GM19238 (cell line): ENCODE measurements at regions not wholly inside any gene's neighbourhood (a gene's known extent, or its start where the extent isn't known, plus 50 kb on each side); places are given as distances from the start of the nearest gene placed in this dataset.

Experiments used
- DNase-seq: peaks from one replicate; pipeline ENCODE4 v3.0.0; 2011; ENCODE audit warnings: low spot score; ENCODE audit not compliant: insufficient read length

DNA sequence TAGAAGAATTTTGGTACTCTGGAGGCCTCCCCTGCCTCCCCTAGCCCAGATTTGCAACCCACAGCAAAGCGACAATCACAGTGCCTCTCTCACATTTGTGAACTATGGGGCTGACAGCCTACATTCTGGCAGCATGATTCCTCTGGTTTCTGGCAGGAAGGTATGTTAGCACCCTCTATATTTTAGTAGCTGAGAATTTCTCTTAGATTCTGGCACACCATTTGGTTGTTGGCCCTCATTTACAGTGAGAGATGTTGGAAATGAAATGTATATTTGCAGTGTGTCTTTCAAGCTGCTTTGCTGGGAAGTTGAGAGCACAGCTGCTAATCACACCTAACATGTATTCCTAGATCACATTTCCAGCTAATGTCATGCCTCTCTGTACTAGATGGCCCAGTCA is 735.0 kb downstream of the FGF9 start:
- DNase-seq: no peak

DNA sequence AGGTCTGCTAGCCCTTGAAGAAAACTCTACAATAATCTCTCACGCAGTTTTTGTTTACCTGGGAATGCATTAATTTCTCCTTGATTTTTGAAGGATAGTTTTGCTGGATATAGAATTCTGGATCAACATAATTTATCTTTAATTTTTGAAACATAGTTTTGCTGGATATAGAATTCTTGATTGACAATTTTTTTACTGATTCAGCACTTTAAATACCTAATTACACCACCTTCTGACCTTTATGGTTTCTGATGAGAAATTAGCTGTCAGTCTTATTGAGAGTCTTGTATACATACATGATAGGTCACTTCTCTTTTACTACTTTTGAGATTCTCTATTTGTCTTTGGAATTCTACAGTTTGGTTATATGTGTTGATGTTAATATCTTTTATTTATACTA is 741.6 kb downstream of the FGF9 start:
- no peak for DNase-seq

DNA sequence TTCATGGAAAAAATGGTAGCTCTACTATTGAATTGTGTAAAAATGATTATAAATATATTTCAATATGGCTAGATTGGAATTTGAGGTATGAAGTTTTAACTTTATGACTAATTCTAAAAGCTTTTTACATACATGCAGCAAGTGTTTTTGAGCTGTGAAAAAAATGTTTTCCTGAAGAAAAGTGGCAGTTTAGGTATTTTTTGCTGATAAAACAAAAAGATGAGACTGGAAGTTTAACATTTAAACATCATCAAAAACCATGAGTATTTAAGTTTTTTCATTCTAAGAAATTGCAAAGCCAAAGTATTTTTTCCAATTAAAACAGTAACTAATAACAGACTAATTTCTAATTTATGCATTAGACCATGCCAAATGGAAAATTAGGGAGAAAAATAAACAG is 751.1 kb downstream of the FGF9 start:
- no peak for DNase-seq

DNA sequence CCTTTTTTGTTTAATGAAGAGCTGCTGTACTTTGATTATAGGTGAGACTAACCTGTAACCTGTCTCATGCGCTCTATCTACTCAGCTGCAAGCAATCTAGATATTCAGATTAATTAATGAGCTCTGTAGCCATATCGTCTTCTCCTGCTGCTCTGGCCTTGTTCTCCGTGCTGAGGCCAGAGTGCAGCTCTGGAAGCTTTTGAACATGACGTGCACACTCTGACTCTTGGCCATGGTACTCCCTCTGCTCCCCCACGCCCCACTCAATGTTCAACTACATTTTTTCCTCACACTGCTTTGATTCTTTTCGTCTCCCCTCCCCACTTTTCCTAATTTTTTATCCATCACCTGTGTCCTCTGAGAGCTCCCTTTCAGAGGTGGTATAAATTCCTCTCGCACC is 751.8 kb downstream of the FGF9 start:
- no peak for DNase-seq

DNA sequence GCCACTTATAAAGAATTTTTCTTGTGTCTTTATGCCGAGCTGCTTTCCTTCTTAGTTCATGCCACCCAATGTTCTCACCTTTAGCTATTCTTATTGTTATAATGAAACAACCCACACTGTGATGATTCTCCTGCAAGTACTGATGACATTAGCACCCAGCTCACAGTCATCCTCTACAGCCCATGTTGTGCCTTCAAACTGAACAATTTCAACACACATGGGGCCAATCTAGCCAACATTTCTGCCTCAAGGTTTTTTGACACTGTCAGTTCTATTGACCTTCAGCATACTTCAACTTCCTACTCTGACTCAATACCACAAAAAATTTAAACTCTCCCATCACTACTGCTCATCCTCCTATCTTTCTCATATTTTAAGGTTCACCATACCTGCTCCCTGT is 752.4 kb downstream of the FGF9 start:
- DNase-seq: no peak

DNA sequence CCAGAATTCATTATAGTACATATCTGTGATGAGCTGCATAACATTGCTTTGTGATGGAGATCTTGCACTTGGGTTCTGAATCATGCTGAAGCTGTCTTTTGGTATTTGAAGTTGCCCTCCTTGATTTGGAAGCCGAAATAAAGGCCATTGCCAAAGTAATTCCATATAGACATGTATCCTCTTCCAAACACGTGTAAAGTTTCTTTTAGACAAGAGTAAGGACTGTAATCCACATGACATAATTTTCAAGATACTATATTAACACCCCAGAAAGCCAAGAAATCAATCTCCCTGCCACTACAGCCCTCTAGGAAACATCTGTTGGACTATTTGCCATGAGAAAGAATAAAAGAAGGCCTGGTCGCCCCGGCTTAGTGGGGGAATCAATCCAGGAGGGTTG is 754.2 kb downstream of the FGF9 start:
- no peak for DNase-seq

DNA sequence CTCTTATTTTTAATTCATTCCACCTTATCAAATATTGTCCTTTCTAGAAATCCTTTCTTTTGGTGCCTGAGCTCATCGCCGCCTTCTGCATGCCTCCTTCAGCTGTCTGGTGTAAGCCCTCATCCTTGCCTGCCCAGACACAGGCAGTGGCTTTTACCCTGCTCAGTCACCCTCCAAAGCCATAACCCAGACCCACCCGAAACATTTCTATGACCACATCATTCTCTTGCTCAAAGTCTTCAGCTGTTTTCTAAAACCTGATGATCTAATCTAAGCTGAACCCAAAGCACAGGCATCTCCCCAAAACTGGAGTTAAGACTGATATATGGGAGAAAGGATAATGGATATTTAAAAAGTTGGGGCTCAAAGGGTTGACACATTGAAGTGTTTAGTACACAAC is 753.7 kb upstream of the SGCG start:
- no peak for DNase-seq

DNA sequence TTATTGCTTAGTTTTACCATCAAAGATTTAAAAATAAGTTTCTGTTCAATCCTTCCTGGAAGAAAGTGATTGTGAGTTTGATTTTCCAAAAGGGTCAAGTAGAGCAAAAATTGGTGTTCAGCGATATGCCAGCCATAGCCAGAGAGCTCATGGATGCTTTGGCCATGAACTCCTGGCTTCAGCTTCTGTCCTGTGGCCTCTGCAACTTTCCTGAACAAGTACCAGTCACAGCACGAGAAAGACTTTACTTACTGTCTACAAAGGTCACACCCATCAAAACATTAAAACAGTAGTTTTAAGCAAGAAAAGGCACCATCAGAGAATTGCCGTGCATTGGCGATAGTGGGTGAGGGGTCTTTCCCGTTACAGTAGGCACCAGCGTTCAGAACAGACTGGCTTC is 753.0 kb upstream of the SGCG start:
- DNase-seq: no peak

DNA sequence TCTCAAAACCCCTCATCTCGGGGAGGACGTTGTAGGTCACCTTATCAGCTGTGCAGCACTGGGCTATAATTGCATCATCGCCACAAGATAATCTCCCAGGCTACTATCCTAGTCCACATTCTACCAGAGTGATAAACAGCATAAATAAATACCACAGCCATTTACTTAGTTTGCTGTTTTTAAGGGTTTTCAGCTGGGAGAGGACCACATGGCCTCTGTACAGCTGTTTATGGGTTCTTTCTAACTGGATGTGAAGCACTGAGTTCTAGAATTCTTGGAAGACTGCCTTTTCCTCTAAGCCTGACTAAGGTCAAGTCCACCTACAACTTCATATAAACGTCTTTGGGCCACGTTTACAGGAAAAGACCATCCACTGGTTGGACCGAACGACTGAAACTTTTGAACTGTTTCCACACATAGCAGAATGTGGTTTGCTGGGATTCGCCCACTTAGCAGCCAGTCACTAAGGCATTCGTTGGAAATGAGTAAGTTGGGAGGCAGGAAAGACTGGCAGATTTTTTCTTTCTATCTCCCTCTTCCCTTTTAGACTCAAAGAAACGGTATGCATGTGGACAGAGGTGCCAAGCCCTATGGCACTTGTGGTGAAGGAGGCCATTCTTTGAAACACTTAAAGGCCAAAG is 752.5 kb upstream of the SGCG start:
- DNase-seq: no peak

DNA sequence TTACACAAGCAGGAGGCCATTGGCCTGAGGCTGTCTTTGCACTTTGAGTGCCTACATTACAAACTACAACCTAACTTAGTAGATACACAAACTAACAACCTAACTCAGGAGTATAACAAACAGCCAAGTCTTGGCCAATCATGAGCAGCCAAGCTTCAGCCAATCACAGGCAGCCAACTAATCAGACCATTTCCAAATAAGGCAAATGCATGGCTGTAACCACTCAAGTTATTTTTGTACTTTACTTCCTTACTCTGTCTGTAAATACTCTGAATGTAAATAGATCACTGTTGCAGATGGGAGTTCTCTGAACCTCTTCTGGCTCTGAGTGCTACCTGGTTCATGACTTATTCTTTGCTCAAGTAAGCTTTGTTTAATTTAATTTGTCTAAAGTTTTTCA is 748.1 kb upstream of the SGCG start:
- no peak for DNase-seq

DNA sequence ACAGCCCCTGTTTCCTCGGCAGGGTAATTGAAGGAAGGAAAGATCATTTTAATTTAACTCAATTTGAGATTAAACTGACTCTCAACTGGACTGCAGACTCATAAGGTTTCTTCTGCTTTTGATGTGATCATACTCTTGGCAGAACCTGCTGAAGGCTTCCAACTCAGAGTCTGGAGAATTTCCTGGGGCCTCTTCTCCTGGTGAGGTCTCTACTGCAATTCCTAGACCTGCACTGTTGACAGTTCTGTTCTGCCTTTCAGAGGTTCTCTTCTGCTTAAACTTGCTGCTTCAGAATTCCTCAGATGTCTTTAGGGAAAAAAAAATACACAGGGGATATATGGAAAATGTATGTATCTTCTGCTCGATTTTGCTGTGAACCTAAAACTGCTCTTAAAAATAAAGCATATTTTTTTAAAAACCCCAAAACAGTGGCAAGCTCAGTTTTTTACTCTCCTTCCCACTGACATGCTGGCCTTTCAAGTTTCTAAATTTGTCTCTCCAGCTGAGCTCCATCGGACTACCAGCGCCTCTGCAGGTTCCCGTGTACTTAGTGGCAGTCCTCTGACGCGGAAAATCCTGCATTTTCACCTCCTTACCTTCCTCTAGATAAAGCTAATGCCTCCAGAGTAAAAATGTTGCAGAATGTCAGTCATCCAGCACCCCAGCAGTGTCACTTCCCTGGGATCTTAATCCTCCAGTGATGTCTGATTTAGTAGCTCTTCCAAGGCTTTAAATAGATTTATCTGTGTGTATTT is 733.5 kb upstream of the SGCG start:
- DNase-seq: no peak

DNA sequence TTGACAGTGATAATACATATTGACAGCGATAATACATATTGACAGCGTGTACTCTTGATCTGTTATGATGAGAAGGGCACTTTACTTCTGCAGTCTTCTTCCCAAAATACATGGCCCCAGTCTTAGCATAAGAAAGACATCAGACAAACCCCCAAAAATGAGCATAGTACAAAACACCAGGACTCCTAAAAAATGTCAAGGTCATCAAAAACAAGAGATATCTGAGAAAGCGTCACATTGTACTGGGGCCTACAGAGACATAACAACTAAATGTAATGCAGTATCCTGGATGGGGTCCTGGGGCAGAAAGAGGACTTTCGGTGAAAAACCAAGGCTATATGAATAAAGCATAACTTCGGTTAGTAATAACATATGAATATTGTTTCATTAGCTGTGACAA is 731.5 kb upstream of the SGCG start:
- DNase-seq: no peak

DNA sequence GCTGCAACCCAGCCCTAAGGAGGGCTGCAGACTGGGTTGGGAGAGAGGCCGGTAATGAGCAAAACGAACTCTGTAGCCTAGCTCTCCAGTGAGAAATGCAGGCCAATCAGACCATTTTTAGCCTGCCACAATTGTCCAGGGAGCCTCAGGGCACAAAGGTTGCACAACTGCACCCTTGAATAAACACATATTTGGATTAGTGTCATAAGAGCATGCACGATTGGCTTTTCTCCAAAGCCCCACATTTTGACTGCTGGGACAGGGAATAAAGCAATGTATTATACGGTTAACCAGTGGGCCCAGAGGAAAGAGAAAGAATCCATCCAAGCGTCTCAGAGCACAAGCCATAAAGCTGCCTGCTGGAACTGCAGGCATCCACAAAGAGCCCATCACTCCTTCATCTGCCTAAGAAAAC is 729.4 kb upstream of the SGCG start:
- DNase-seq: no peak

DNA sequence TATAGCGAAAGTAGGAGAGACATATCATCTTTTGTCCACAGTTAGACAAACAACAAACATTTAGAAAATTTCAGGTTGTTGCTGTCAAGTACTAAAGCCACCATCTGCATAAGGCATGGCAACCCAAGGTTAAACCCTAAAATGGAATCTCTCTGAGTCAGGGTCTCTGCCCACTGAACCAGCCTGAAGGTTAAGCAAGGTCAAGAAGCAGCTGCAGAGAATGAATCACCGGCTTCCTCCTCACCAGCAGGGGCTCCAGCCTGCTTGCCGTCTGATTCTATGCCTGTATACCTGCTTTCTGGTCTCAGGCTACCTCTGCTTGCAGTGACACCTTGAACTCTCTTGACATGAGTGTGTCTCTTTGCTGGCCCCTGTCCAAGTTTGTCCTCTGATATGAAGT is 726.2 kb upstream of the SGCG start:
- no peak for DNase-seq

DNA sequence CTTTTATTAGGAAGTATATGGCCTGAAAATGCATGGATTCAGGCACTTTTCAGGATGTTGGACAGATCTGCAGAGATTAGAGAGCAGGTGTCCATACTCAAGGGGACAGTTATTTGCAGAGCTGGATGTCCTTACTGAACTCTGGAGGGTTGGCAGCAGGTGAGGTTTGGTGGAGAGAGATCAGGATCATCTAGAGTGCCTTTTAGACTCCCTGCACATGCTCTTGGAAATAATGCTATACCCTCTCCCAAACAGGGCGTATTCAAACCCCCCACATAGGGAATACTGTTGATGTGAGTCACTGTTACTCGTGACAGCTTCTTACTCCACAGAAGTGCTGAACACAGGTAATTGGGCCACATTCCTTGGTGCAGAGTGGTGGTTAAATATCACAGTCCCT is 725.7 kb upstream of the SGCG start:
- no peak for DNase-seq

DNA sequence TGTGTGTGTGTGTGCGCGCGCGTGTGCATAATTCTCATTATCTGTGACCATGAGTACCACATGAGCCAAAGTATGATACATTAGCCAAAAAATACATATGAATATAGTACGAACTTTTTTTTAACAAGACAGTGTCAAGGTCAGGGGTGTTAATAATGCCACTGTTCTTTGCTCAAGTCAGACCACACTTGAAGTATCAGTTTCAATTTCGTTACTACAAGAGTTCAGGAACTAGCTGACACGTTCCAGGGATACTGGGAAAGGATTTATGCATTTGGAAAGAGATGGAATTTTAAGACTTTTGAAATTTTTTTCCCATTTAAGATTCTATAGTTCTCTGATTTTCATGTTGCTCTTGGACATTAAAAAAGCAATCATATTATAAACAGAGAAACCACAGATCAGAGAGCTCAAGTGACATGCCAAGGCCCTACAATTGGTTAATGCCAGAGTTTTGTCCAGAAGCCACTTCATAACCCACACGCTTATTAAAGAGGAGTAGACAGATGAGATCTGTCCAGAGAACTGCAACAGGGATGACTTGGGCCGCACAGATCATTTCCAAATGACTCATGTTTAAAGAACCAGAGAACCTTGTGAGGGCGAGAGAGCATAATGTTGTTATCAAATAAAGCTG is 718.8 kb upstream of the SGCG start:
- no peak for DNase-seq

DNA sequence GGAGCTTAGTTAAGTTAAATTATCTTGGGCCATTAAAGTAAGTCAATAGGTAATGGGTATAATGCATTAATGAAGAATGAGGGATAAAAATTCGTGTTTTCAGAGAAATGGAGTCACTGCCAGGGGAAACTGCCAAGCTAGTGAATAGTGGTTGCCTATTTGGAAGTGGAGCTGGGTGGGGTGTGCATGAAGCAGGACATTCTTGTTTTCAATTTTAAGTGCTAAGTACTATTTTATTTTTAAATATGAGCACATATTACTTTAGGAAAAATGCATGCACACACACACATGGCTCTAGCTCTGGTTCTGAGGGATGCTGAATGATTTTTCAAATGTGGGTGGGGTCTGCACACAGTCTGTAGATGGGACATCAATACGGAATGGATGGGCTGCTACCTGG is 717.7 kb upstream of the SGCG start:
- no peak for DNase-seq

DNA sequence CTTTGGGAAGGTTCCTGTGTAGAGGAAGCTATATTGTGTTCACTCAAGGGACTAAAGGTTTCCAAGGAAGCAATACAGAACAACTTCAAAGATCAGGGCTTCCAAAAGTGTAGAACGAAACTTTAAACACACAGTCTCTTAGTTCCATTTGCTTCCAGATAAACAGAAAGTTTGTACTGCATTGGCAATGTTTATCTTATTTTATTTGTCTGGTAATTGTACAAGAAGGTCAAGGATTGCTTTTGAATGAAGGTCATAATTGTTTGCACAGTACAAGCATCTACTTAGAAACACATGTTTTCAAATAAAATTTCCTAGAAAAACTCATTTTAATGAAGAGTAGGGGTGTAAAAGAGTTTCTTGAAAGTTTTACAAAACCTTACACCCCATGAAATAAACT is 712.7 kb upstream of the SGCG start:
- no peak for DNase-seq

DNA sequence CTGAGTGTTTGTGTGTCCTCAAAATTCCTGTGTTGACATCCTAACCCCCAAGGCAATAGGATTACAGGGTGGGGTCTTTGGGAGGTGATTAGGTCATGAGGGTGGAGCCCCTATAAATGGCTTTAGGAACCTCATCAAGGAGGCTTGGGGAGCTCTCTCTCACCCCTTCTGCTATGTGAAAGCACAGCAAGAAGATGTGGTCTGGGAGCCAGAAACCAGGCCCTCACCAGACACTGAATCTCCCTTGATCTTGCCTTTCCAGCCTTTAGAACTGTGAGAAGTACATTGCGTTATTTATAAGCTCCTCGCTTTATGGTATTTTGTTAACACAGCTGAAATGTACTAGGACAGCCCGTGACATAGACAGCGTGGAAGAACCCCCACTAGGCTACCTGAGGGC is 712.0 kb upstream of the SGCG start:
- DNase-seq: no peak

DNA sequence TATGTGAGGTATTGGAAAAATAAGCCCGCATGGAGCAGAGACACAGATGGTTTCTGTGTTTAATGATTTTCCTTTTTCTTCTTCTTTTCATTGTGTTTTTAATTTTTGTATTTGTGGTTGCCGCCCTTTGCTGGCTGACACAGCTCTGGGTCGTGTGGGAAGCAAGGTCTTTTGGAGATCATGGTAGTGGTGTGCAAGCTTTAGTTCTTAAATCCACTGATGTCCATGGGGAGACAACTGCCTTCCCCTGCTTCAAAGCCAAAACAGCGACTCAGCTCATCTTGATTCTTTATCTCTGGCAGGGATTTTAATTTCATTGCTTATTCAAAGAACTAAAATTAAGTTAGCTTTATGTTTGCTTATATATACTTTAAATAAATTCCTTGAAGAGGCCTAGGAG is 711.3 kb upstream of the SGCG start:
- DNase-seq: no peak

DNA sequence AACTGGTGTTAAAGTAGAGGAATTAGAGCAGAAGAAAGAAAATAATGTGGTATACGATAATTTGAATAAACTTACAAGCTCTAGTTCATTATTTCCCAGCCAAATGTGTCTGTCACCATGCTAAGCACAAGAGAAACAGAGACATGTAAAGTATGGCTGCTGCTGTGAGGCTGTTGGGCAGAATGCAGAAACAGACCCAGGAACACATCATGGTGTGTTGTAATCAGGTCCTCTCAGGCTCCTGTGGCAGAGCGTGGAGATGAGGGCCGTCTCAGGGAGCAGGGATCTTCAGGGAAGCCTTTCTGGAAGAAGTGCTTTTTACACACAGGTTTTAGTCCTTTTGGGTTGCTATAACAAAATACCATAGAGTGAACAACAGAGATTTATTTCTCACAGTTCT is 710.7 kb upstream of the SGCG start:
- no peak for DNase-seq

DNA sequence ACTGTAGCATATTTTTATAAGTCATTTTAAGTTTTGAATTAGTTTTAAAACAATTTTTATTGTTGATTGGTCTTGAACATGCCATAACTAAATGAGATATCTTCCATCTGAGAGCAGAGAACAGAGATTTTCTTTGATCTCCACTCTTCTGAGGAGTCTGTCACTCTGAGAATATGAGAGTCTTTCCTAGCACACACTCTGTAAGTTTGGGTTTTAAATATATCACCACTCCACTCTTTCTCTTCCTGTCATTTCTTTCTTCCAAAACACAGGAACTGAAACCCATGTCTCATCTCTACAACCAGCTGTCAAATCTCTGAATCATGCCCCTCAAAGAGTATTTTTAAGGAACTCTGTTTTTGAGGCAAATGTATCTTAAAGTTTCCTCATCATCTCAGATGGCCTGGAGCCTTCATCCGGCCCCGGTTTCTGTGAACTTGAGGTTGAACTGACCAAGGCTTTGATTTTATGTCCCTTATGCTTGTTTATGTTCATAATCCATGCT is 698.2 kb upstream of the SGCG start:
- DNase-seq: no peak

DNA sequence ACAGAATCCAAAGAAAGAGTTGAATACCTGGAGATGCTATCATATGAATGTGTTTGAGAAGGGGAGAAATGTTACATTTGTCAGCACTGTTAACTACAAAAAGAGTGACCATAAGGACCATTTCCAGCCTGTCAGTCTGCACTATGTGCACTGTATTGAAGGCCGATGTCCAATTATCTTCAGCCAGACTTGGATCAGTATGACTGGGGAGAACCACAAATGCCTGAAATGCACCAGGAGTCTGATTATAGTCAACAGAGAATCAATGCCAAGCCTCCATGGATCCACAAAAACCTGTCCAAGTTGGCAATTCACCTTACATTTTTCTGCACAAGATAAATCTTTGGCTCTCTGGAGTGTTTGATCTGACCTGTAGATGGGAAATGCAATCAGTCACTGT is 697.5 kb upstream of the SGCG start:
- DNase-seq: no peak
